ENCODE measurements at regions not wholly inside any gene's neighbourhood (a gene's known extent, or its start where the extent isn't known, plus 50 kb on each side); places are given as distances from the start of the nearest gene placed in this dataset.

DNA sequence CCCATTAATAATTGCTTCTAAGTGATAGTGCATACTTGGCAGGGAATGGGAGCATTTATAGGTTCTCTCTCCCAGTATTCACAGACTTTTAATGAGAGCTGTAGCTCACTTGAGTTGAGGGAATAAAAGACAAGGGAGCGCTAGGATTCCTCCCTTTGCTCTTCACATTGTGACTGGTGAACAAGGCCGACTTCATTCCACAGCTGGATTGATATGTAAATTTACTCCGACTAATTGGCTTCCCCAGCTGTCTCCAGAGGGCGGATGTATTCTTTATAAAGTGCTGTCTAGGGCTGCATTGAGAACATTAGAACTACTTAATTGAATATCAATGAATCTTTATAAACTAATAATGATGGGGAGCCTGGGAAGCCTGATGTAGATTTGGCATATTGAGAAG, 63.4 kb downstream of the GPR50 start:
- TF ChIP-seq, protein P1, sequence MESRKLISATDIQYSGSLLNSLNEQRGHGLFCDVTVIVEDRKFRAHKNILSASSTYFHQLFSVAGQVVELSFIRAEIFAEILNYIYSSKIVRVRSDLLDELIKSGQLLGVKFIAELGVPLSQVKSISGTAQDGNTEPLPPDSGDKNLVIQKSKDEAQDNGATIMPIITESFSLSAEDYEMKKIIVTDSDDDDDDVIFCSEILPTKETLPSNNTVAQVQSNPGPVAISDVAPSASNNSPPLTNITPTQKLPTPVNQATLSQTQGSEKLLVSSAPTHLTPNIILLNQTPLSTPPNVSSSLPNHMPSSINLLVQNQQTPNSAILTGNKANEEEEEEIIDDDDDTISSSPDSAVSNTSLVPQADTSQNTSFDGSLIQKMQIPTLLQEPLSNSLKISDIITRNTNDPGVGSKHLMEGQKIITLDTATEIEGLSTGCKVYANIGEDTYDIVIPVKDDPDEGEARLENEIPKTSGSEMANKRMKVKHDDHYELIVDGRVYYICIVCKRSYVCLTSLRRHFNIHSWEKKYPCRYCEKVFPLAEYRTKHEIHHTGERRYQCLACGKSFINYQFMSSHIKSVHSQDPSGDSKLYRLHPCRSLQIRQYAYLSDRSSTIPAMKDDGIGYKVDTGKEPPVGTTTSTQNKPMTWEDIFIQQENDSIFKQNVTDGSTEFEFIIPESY (IDR thresholded peaks at IDR 0.05; ENCODE audit: borderline replicate concordance, low read depth), result no peak
- TF ChIP-seq, protein P2, sequence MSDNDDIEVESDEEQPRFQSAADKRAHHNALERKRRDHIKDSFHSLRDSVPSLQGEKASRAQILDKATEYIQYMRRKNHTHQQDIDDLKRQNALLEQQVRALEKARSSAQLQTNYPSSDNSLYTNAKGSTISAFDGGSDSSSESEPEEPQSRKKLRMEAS (IDR thresholded peaks at IDR 0.05; ENCODE audit: low read depth), result no peak
- TF ChIP-seq ELF1 (IDR thresholded peaks at IDR 0.05), result no peak
- no peak for TF ChIP-seq RCOR1 (IDR thresholded peaks at IDR 0.05; ENCODE audit: low read length)
- no peak for TF ChIP-seq JUND (IDR thresholded peaks at IDR 0.05)
- no peak for TF ChIP-seq MXI1 (IDR thresholded peaks at IDR 0.05; ENCODE audit: low read depth, low read length)
- TF ChIP-seq FOXJ3 (CRISPR knock-in tag; IDR thresholded peaks at IDR 0.05), result no peak
- H3K9me2 ChIP-seq, result no peaks in the 10 kb centered on the region
- no peaks in the 10 kb centered on the region for H3F3A ChIP-seq (replicated peaks; ENCODE audit: insufficient read depth)
- no peaks in the 10 kb centered on the region for H3K9me3 ChIP-seq
- H3K27me3 ChIP-seq (ENCODE audit: insufficient read depth), result no peaks in the 10 kb centered on the region
- no peak for DNase-seq
- ChIA-PET POLR2A (no interaction called here), CTCF (no interaction called here)
- no peaks in the 10 kb centered on the region for H3K79me2 ChIP-seq (ENCODE audit: insufficient read depth)
- 1% methylated on average over 4 of the region's 4 CpGs for WGBS (ENCODE audit: low lambda C conversion rate)
- H3K4me3 ChIP-seq (ENCODE audit: low read depth in 2 of 2, low read length in 1 of 2), result no peak overlapping the region
- H4K20me1 ChIP-seq (ENCODE audit: insufficient read depth), result no peaks in the 10 kb centered on the region
- H3K4me2 ChIP-seq, result no peak overlapping the region
- H3K9ac ChIP-seq, result no peak overlapping the region
- H3K27ac ChIP-seq (ENCODE audit: low read depth in 2 of 2, low read length in 1 of 2), result no peak overlapping the region
- no peak overlapping the region for H2AFZ ChIP-seq (ENCODE audit: low read depth)
- H3K36me3 ChIP-seq (replicated peaks in 1 of 2; ENCODE audit: control insufficient read depth in 1 of 2, insufficient read depth in 2 of 2, low read length in 1 of 2), result no peaks in the 10 kb centered on the region
- no peaks in the 10 kb centered on the region for H3K4me1 ChIP-seq (ENCODE audit: control insufficient read depth in 1 of 2, insufficient read depth in 2 of 2, low read depth in 1 of 2, low read length in 1 of 2)

DNA sequence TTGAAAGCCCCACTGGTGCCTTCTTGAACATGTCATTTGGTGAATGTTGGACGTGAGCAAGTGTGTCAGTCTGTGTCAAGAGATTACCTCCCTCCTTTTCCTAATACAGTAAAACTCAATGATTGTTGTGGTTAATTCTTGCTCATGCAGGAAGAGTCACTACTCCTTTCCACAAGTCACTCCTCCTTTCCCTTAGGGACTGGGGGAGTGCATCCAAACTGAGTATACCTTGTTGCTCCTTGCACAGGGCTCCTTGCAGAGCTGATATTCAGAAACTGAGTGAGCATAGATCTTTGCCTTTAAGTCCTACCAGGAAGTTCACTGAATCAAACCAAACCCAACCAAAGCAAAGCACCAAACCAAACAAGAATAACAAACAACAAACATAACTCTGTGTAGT, 63.9 kb downstream of the GPR50 start:
- no peaks in the 10 kb centered on the region for H3K79me2 ChIP-seq (ENCODE audit: insufficient read depth)
- no peak overlapping the region for H3K4me3 ChIP-seq (ENCODE audit: low read depth in 2 of 2, low read length in 1 of 2)
- no peak overlapping the region for H3K9ac ChIP-seq
- no peaks in the 10 kb centered on the region for H3K27me3 ChIP-seq (ENCODE audit: insufficient read depth)
- H2AFZ ChIP-seq (ENCODE audit: low read depth), result no peak overlapping the region
- no peaks in the 10 kb centered on the region for H4K20me1 ChIP-seq (ENCODE audit: insufficient read depth)
- no peak for TF ChIP-seq RCOR1 (IDR thresholded peaks at IDR 0.05; ENCODE audit: low read length)
- no peak for TF ChIP-seq SMC3 (IDR thresholded peaks at IDR 0.05; ENCODE audit: low read depth, low read length)
- TF ChIP-seq, protein P2 (IDR thresholded peaks at IDR 0.05; ENCODE audit: low read depth), result no peak
- no peak for TF ChIP-seq GABPA (IDR thresholded peaks at IDR 0.05; ENCODE audit: low read depth)
- 0% methylated on average over 1 of the region's 1 CpG for WGBS (ENCODE audit: low lambda C conversion rate)
- DNase-seq, result no peak
- H3K4me1 ChIP-seq (ENCODE audit: control insufficient read depth in 1 of 2, insufficient read depth in 2 of 2, low read depth in 1 of 2, low read length in 1 of 2), result no peaks in the 10 kb centered on the region
- H3K27ac ChIP-seq (ENCODE audit: low read depth in 2 of 2, low read length in 1 of 2), result no peak overlapping the region
- H3K9me2 ChIP-seq, result no peaks in the 10 kb centered on the region
- no peak overlapping the region for H3K4me2 ChIP-seq
- CTCF ChIA-PET, result no interaction called here
- no peaks in the 10 kb centered on the region for H3K9me3 ChIP-seq
- no peaks in the 10 kb centered on the region for H3K36me3 ChIP-seq (replicated peaks in 1 of 2; ENCODE audit: control insufficient read depth in 1 of 2, insufficient read depth in 2 of 2, low read length in 1 of 2)
- POLR2A ChIA-PET, result no interaction called here
- H3F3A ChIP-seq (replicated peaks; ENCODE audit: insufficient read depth), result no peaks in the 10 kb centered on the region

DNA sequence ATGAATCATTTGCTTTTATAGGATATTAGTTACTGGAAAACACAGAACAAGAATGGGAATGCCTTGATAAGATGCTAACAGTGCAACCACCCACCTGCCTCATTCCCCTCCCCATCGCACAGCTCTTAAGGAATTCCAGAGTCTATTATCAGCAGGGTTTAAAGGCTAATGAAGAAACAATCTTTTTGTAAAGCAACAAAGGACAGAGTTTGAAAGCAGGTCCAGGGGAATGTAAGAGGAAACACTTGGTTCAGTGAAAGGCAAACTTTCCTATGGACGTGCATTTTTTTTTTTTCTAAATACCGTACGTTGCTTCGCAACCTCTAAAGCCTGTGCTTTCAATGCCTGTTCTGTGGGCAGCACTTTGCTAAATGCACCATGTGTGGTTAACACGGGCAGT, 92.5 kb downstream of the GPR50 start:
- Histone ChIP-seq H3K79me2 (ENCODE audit: insufficient read depth) (no peaks in the 10 kb centered on the region), H3K27ac (ENCODE audit: low read depth in 2 of 2, low read length in 1 of 2) (no peak overlapping the region), H3K27me3 (ENCODE audit: insufficient read depth) (no peaks in the 10 kb centered on the region), H4K20me1 (ENCODE audit: insufficient read depth) (no peaks in the 10 kb centered on the region), H3F3A (replicated peaks; ENCODE audit: insufficient read depth) (no peaks in the 10 kb centered on the region), H3K4me1 (ENCODE audit: control insufficient read depth in 1 of 2, insufficient read depth in 2 of 2, low read depth in 1 of 2, low read length in 1 of 2) (no peaks in the 10 kb centered on the region), H3K4me2 (no peak overlapping the region), H3K9ac (no peak overlapping the region), H3K9me3 (no peaks in the 10 kb centered on the region), H3K36me3 (replicated peaks in 1 of 2; ENCODE audit: control insufficient read depth in 1 of 2, insufficient read depth in 2 of 2, low read length in 1 of 2) (no peaks in the 10 kb centered on the region), H2AFZ (ENCODE audit: low read depth) (no peak overlapping the region), H3K9me2 (no peaks in the 10 kb centered on the region), H3K4me3 (ENCODE audit: low read depth in 2 of 2, low read length in 1 of 2) (no peak overlapping the region)
- POLR2A ChIA-PET, result no interaction called here
- WGBS (ENCODE audit: low lambda C conversion rate), result 17% methylated on average over 6 of the region's 6 CpGs
- CTCF ChIA-PET, result no interaction called here
- TF ChIP-seq RAD21 (IDR thresholded peaks at IDR 0.05; ENCODE audit: low read length), result no peak
- no peak for TF ChIP-seq MXI1 (IDR thresholded peaks at IDR 0.05; ENCODE audit: low read depth, low read length)
- TF ChIP-seq TCF12 (IDR thresholded peaks at IDR 0.05), result no peak
- TF ChIP-seq JUND (IDR thresholded peaks at IDR 0.05), result no peak
- no peak for TF ChIP-seq TEAD4 (IDR thresholded peaks at IDR 0.05; ENCODE audit: borderline replicate concordance, insufficient read depth)
- TF ChIP-seq RXRA (IDR thresholded peaks at IDR 0.05; ENCODE audit: borderline replicate concordance, low read depth), result no peak
- TF ChIP-seq SIN3A (IDR thresholded peaks at IDR 0.05; ENCODE audit: borderline replicate concordance, low read depth, low read length), result no peak
- no peak for TF ChIP-seq FOXJ3 (CRISPR knock-in tag; IDR thresholded peaks at IDR 0.05)
- no peak for DNase-seq

Data from SK-N-SH (cell line).